ENCODE measurements at regions not wholly inside any gene's neighbourhood (a gene's known extent, or its start where the extent isn't known, plus 50 kb on each side); places are given as distances from the start of the nearest gene placed in this dataset.

DNA sequence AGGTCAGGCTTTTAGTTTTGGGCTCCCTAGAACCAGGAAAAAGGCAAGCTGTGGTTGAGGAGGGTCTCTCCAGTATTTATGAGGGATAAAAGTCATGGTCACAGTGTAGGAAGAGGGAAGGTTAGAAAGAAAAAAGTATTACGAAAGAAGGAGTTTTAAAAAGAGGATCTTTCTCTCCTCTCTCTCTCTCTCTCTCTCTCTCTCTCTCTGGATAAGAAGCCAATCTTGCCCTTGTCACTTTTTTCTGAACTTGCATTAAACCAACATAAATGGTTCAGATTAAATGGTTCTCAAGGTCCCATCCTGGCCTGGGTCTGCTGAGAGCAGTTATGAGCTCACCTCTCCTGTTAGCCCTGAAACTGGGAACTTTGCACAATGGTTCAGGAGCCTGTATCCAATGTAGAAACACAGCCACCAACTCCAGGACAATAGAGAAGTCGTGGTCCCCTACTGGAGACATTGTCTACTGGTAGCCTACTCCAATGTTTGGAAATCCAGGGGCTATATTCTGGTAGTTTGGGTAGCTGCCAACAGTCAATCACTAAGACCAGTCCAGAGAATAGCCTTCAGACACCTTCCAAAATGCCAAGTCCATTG lies 131.9 kb downstream of the DAD1 start:
- no peak for DNase-seq (ENCODE audit: low read depth, low spot score)

DNA sequence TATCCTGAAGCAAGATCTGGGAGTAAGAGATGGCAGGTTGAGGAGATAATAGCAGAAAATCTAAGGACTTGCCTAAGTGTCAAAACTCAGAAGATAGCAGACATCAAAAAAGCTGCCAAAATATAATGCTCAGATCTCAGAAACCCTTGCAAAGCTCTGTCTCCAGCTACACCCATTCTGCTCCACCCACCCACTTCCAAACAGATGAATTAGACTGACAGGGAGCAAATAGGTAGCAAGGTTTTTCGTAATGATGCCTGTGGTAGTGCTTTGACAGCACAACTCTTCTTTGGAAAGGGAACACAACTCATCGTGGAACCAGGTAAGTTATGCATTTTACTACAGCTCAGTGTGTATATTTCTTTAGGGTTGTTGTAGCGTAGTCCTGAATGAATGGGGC lies 132.6 kb downstream of the DAD1 start:
- DNase-seq (ENCODE audit: low read depth, low spot score): no peak

DNA sequence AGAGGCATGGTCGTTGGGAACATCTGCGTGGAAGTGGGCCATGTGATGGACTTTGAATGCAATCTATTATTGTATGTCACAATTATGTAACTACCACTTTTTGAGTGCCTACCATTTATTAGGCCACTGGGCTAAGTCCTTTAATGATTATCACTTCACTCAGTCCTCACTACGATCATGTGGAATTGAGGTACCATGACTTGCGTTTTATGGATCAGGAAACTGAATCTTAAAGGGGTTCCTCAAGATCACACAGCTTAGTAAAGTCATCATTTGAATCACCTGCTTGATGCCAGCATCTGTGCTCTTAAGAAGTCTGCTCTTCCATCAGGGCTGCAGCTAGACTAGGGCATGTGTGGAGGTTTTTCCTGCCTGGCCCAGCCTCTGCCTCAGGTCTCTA lies 136.7 kb downstream of the DAD1 start:
- DNase-seq (ENCODE audit: low read depth, low spot score): no peak

DNA sequence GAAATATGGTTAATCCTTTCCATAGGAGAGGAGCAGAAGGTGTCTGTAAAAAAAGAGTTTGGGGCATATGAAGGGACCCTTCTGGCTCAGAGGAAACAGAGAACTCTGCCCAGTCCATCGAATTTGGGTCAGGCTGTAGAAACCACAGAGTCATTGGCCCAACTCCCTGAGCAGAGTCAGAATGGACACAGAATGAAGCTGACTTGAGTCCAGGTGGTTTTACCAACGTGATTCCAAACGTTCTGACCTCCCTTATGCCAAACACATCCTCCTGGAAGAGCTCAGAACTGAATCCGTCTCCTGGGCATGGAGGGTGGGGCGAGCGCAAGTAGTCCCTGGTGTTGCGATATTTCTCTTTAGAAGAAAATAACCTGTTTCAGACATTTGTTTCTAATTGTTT lies 138.8 kb downstream of the DAD1 start:
- DNase-seq (ENCODE audit: low read depth, low spot score): no peak

DNA sequence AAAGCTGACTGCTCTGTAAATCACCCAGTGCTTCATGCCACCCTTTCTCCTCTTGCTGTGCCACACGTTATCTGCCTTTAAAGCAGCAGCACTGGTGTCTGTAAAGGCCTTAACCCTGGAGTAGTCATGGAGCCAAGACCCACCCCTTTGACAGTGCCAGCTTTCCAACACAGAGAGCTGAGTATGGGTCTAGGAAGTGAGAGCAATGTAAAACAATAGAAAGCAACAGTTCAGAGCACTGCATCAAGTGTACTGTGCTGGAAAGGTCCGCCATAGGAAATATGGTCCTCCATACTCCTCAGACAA lies 139.5 kb downstream of the DAD1 start:
- DNase-seq (ENCODE audit: low read depth, low spot score): no peak

DNA sequence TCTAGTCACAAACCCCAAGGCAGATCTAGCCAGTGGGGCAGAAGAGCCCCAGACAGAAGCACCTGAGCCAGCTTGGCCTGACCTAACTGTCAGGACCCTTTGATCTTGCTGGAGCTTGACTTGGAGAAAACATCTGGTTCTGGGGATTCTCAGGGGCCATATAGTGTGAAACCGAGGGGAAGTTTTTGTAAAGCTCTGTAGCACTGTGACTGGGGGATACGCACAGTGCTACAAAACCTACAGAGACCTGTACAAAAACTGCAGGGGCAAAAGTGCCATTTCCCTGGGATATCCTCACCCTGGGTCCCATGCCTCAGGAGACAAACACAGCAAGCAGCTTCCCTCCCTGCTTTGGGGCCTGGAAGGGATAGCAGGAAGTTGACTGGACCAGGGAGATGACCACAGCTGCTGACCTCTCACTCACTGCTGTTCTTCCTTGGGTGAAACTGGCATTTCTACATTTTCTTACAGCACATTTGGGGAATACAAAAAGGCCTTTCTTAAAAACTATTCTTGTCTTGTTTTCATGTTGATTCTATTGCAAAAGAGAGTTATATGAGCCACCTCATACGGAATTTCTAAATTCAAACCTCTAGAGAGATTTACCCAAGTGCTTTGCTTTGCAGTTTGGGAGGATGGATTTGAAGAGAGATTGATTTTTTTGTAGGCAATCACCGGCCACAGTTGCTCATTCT lies 140.0 kb downstream of the DAD1 start:
- DNase-seq (ENCODE audit: low read depth, low spot score): no peak

DNA sequence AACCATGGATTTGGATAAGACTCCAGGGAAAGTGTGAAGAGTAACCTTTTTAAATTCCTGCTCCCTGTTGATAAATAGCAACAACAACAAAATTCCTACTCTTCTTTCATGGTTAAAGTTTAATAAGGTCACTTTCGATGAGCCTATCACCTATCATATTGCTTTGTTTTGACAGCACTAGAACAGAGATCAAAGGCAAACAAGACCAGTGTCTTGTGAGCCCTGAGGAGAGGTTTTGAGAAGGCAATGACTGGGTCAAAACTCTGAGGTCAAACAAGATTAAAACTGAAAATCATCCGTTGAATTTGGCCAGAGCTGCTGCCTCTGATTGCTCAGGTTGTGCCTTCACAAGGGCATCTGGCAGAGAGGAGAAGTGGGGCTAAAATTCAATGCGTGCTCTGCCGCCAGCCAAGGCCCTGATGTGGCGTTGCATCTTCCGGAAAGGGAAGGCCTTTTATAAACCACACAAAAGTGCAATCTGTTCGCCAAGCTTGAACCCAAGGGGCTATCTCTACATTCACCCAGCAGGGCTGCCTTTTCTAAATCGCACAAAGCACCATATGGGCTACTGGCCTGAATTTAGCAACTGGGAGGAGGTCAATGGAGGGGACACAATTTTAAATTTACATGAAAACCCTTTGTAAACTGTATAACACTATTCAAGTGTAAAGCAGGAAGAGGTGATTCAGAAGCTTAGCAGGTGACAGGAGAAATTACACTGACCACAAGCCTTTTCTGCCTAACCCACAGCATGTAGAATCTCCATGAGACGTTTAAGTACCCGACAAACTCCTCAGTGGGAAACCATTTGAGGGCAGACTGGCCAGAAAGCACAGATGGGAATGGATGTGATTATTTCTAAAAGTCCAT lies 140.8 kb downstream of the DAD1 start:
- no peak for DNase-seq (ENCODE audit: low read depth, low spot score)

DNA sequence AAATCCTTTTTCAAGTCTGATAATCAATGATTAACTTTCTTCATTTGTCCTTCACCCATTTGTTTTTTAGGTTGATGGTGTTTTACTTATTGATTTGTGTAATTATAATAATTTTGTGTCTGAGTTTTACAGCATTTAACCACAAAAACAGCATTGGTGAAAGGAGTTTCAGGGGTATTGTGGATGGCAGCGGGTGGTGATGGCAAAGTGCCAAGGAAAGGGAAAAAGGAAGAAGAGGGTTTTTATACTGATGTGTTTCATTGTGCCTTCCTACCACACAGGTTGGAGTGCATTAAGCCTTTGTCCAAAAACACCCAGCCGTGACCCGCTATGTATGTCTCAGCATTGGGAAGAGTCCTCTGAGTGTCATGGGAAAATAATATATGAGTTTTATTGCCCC lies 150.3 kb downstream of the DAD1 start:
- no peak for DNase-seq (ENCODE audit: low read depth, low spot score)

DNA sequence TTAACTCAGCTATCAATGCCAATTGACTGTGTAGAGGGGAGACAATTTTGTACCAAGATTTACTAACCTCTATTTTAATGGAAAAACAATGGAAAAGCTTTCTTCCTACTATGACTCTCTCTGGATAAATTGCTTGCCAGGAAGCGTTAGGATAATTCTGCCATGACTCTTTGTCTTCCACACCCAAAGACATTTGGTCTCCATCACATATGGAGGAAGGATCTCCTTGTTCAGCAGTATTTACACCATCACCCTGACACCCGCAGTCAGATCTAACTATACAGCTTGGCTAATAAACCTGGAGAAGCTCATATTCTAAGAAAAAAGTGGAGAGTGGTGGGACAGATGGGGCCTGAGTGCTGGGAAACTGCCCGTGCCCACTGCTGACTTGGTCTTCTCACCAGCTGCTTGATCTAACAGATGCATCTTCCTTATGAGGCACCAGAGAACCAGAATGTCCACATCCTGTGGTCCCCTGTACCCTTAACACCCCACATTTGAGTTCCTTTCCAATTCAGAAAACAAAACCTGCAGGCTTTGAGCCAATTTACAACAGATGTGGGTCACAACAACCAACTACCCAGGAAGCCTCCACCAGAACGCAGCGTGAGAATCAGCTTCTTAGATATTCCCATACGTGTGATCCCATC lies 154.0 kb downstream of the DAD1 start:
- DNase-seq (ENCODE audit: low read depth, low spot score): no peak

DNA sequence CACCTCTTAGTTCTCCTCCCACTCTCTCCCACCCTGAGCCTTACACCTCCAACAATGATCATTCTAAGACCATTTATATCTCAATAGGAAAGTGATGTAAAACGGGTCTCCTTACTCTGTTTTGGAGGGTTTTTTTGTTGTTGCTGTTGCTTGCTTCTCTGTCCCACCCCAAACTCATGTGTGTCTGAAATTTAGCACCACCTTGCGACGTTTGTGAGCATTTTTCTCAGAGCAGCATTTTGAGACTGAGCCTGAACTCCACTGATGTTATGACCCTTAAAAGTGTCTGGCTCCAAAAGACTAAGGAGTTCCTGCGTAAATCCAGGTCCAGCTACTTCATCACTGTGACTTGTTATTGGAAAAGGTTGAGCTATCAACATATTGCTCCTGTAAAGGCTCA lies 155.0 kb downstream of the DAD1 start:
- DNase-seq (ENCODE audit: low read depth, low spot score): no peak

DNA sequence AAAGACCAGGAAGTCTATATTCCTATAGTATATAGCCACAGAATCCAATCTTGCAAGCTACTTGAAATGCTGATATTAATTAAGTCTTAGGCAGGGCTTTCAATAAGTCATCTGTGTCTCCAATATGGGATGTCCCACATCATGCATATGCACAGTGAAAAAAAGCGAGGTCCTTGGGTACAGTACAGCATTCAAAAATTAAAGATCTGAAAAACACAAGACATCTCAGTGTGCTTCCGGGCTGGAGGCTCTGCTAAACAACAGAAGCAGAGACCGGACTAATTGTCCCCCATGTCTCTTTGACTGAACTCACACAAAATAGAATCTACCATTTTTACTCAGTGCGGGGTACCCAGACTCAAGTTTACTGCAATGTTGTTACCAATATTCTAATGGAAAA lies 156.0 kb downstream of the DAD1 start:
- no peak for DNase-seq (ENCODE audit: low read depth, low spot score)

DNA sequence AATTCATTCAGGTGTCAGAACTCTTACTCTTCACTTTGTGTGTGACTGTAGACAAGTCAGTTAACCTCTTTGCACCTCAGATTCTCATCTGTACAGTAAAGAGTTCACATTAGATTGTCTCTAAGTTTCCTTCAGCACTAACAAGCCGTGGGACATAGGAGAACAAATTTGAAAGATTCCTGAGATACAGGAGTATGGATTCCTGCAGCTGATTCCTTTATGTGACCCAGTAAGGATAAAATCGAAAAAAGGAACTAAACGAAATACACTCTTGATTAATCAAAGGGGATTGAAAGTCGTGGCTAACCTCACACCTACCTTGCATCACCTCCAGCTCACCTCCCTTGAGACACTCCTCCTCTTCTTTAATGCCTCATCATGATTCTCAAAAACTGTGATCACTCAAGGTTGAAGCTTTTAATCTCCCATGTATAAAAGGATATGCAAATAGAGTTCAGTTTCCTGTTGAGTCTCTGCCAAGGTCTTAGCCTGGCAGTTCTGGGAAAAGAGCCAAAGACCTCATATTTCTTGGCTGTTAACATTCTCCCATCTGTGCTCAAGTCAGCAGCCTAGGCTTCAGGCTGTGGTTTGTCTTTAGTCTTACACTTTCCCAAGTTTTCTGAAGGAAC lies 156.6 kb downstream of the DAD1 start:
- peak; percentile 88 for DNase-seq (ENCODE audit: low read depth, low spot score)

DNA sequence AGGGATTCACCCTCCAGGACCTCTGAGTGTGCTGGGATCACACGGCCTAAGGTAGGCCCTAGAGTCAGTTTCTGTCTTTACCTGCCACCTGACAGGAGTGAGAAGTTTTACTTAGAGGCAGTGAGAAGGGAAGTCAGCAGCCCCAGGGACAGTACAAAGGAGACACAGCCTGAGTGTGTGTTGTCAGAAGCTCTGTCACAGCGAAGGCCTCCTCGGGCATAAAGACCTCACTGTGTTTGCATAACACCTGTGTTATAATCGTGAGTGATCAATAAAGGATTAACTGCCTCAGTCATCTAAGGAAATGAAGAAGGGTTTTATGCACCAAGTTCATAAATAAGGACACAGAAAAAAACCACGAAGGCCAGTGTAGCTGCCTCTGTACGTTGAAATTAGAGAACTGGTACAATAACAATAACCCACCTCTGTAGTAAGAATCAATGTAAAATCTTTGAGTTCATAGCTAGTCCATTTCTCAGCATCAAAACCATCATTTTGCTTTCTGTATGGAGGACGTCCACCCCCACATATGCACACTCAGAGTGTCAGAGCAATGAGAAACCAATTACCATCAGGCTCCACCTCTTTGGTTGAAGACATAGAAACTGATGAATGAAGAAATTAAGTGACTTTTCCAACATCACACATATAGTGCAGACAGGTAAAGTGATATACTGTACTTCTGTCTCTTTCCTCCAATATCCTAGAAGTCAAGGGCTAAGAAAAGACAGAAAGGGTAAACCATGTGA lies 159.3 kb downstream of the DAD1 start:
- no peak for DNase-seq (ENCODE audit: low read depth, low spot score)

DNA sequence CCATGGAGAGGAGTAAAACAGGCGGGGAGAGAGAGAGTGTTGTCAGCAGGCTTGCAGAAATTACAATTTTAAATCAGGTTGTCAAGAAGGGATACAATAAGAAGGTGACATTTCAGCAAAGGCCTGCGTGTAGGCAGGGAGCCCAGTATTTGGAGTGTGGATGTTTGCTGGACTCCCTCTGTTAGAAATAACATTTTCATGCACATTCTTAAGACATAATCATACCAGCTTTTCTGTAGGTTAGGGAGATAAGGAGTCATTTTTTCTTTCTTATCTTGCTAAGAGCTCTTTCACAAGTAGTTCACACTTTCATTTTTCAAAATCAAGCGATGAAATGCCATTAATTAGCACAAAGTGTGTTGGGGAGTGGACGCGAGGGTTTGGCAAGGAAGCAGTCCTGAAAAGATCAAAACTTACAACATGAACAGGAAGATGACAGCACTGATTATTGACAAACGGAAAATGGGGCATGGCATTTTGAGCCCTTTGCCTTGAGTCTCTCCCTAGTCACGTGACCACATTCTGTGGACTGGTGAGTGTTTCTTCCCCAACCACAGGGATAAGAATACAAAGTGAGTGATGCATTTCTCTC lies 160.2 kb downstream of the DAD1 start:
- peak; percentile 49 for DNase-seq (ENCODE audit: low read depth, low spot score)

DNA sequence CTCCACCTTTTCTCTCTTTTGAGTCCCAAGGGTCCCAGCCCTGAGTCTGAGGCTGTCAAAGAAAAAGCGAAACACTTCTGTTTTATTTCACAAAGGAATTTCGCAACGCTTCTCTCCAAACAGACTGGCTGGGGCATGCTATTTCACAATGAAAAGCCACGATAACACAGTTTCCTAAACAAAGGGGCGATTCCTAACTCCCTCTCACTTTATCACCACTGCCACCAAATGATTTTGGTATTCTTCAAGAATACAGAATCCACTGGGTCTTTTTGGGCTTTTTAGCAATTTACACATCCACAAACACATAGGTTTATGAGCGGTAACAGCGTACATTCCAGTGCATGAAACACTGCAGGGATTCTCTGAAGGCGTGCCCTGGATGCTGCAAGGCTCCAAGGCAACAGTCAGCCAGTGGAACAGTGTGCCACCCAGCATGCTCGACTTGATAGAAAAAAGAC lies 161.2 kb downstream of the DAD1 start:
- DNase-seq (ENCODE audit: low read depth, low spot score): no peak

DNA sequence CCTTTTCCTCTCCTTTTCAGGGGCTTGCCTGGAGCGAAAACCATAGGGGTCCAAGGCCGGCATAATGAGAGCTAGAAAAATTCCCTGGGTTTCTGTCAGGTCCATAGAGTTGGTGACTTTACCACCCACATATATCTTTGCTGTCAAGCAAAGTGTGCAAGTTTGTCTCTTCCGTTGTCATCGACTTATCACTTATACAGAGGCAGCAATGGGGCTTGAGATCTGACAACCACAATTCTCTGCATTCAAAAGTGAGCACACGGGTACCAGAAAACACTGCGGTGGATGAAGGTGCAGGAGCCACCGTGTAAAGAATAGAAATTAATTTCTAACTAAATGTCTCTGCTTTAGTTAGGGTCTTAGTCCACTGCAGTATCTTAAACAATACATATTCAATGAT lies 162.3 kb downstream of the DAD1 start:
- no peak for DNase-seq (ENCODE audit: low read depth, low spot score)

DNA sequence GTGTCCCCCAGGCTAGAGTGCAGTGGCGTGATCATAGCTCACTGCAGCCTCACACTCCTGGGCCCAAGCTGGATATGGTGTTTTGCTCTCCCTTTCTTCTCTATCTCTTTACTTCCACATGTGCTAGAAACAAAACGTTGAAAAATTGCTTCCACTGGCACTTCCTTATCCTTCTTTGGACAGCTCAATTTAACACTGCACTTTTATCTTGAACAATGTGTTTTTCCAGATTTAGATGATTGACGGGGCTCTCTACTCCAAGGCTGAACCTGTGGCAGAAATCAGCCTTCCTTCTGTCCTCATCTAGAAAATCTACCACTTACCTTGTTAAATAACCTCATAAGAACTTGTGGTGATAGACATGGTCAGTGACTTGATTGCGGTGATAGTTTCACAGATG lies 165.1 kb downstream of the DAD1 start:
- no peak for DNase-seq (ENCODE audit: low read depth, low spot score)

DNA sequence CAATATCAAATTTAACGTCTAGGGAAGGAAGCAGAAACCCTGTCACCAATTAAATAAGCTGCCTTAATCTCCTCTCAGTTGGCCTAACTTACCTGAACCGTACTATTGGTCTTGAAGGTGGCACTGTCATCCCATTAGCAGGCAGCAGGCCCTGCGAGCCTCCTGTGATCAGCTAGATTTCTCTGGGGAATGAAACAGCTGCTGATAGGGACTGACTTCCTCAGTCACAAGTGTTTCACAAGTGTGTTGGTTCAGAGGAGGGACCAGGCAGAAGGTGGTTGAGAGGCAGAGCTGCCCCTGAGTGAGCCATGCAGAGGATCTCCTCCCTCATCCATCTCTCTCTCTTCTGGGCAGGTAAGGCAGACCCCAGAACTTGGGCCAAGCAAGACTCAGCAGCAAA lies 166.8 kb downstream of the DAD1 start:
- DNase-seq (ENCODE audit: low read depth, low spot score): no peak

DNA sequence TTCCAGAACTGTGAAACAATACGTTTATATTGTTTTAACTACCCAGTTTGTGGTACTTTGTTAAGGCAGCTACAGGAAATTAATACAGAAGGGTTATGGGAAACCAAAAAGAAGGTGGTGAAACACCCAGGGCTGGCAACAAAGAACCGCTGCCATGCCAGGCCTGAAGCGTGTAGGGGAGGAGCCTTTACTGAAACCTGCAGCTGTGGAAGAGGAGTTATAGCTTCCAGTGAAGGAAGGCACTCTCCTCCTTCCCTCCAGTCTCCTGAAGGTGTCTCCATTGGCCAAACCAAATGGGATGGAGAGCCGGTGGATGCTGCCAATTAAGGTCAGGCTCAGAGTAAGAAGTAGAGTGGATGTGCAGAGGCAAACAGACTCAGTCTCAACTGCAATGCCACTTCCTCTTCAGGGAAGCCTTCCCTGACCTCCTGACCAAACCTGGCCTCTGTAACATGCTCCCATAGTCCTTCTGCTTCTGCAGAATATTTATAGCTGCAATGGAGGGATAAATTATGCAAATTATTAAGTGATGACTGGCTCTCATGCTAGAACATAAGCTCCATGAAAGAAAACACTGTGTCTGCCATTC lies 168.3 kb downstream of the DAD1 start:
- DNase-seq (ENCODE audit: low read depth, low spot score): no peak

DNA sequence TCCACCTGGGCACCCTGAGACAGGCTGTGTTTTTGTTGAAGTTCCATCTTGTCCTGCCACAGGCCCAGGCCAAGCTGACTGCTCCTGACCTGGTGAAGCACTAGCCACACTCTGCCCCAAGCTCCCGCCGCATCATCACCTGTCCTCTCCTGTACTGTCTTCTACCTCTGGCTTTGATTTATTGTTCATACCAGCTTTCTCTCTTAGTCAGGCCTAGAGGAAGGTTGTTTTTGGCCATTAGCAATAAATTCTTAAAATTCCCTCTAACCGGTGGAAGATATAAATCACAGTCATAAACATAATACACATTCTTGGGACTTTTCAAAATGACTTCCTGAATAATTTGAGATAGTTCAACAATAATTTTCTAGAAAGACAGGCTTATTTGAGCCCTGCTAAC lies 169.4 kb downstream of the DAD1 start:
- no peak for DNase-seq (ENCODE audit: low read depth, low spot score)
